Mesothelial cell of epicardium (in vitro differentiated cells): ENCODE measurements at regions not wholly inside any gene's neighbourhood (a gene's known extent, or its start where the extent isn't known, plus 50 kb on each side); places are given as distances from the start of the nearest gene placed in this dataset.

Experiments
- DNase-seq, 2 experiments: peaks; one replicate each; pipeline ENCODE4 v3.0.0; 2021; ENCODE audit warnings: low spot score in 2 of 2; ENCODE audit not compliant: unreplicated experiment in 2 of 2
- H3K27ac Mint-ChIP-seq: 2 replicates; pipeline ENCODE4 v1.8.0; 2021; ENCODE audit warnings: mixed read lengths
- H3K27me3 Mint-ChIP-seq: 2 replicates; pipeline ENCODE4 v1.8.0; 2021; ENCODE audit warnings: low read depth, mixed read lengths
- H3K36me3 Mint-ChIP-seq: 2 replicates; pipeline ENCODE4 v1.8.0; 2021; ENCODE audit warnings: mixed read lengths
- H3K4me1 Mint-ChIP-seq: 2 replicates; pipeline ENCODE4 v1.8.0; 2021; ENCODE audit warnings: mixed read lengths
- H3K4me3 Mint-ChIP-seq: 2 replicates; pipeline ENCODE4 v1.8.0; 2021; ENCODE audit warnings: mild to moderate bottlenecking, moderate library complexity, mixed read lengths
- H3K9me3 Mint-ChIP-seq: 2 replicates; pipeline ENCODE4 v1.8.0; 2021; ENCODE audit warnings: mixed read lengths
- TF ChIP-seq, protein P1 (sequence below): fragments of 200-600 bp; sonication (generic); IDR thresholded peaks from one replicate; pipeline ENCODE4 v1.5.0; 2021; ENCODE audit warnings: antibody characterized with exemption; ENCODE audit not compliant: unreplicated experiment

DNA sequence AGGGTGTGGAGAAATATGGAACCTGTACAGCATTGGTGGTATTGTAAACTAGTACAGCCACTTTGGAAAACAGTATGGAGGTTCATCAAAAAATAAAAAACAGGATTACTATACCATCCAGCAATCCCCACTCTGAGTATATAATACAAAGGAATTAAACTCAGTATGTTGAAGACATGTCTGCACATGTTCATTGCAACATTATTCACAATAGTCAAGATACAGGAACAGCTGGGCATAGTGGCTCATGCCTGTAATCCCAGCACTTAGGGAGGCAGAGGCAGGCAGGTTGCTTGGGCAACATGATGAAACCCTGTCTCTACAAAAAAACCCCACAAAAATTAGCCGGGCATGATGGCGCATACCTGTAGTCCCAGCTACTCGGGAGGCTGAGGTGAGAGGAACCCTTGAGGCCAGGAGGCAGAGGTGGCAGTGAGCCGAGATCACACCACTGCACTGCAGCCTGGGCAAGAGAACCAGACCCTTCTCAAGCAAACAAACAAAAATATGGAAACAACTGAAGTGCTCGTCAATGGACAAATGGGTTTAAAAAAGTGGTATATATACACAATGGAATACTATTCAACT is 63.6 kb downstream of the TMEM174 start:
- Mint-ChIP-seq H3K9me3 (no peaks in the 10 kb centered on the region), H3K4me3 (no peak overlapping the region), H3K27ac (no peak overlapping the region), H3K27me3 (peaks cover 57% of the 10 kb centered on the region), H3K4me1 (peaks cover 8% of the 10 kb centered on the region), H3K36me3 (no peaks in the 10 kb centered on the region)
- TF ChIP-seq, protein P1, sequence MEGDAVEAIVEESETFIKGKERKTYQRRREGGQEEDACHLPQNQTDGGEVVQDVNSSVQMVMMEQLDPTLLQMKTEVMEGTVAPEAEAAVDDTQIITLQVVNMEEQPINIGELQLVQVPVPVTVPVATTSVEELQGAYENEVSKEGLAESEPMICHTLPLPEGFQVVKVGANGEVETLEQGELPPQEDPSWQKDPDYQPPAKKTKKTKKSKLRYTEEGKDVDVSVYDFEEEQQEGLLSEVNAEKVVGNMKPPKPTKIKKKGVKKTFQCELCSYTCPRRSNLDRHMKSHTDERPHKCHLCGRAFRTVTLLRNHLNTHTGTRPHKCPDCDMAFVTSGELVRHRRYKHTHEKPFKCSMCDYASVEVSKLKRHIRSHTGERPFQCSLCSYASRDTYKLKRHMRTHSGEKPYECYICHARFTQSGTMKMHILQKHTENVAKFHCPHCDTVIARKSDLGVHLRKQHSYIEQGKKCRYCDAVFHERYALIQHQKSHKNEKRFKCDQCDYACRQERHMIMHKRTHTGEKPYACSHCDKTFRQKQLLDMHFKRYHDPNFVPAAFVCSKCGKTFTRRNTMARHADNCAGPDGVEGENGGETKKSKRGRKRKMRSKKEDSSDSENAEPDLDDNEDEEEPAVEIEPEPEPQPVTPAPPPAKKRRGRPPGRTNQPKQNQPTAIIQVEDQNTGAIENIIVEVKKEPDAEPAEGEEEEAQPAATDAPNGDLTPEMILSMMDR = no peak
- no peak for DNase-seq

DNA sequence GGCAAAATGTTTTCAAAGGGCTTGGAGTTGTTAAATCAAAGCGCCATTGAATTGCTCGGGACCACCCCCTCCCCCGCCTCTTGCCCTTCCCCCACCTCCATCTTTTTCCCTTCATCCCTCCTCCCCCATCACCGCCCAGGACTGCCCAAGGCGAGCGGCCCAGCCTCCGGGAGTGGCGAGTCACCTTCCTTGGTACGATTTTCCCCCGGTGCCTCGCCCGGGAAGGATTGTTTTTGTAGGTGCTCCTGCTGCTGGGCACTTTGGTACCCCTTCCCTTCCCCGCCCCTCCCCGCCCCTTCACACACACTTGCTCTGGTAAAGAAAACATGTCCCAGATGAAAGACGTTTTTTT is 61.2 kb downstream of the TMEM174 start:
- TF ChIP-seq, protein P1 = no peak
- peaks cover 18% of the 10 kb centered on the region for H3K4me1 Mint-ChIP-seq
- H3K27me3 Mint-ChIP-seq = peaks cover 79% of the 10 kb centered on the region
- no peak for DNase-seq
- no peaks in the 10 kb centered on the region for H3K9me3 Mint-ChIP-seq
- no peak overlapping the region for H3K27ac Mint-ChIP-seq
- H3K36me3 Mint-ChIP-seq = no peaks in the 10 kb centered on the region
- H3K4me3 Mint-ChIP-seq = peak overlapping the region; percentile 66

DNA sequence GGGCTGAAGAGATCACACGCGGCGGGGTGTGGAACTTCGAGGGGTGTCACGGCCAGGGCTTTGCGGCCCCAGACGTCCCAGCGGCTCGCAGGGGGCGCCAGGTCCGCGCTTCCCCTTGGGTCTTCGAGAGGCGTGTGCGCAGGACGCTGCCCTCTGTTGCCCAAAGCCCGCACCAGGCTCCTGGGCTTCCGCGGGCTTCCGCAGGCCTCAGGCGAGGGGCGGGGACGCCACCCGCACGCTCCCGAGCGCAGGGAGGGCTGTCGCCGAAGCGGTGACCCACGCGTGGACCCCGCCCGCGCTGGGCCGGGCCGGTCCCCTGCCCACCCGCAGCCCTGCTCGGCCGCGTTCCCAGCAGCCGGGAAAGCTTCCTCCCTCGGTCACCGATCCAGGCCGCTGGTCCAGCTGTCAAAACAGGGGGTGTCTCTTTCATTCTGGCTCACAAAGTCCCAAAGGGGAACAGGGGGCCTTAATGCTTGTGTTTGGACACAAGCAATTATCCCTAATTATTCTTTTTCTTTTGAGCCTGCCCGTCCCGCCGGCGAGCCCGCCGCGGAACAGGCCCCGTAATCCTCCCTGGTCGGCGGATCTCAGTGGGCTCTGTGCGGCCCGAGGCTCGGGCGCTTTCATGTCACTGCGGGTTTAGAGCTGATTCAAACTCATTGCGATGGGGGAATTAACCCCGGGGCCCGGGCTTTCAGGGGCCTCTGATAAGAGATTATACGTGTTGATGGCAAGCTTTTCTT is 60.6 kb downstream of the TMEM174 start:
- TF ChIP-seq, protein P1 = no peak
- H3K4me1 Mint-ChIP-seq = peaks cover 20% of the 10 kb centered on the region
- H3K4me3 Mint-ChIP-seq = peak overlapping the region; percentile 66
- no peaks in the 10 kb centered on the region for H3K36me3 Mint-ChIP-seq
- no peak overlapping the region for H3K27ac Mint-ChIP-seq
- H3K27me3 Mint-ChIP-seq = peaks cover 81% of the 10 kb centered on the region
- no peaks in the 10 kb centered on the region for H3K9me3 Mint-ChIP-seq
- DNase-seq = peak in 1 of 2 experiments; percentile 55

DNA sequence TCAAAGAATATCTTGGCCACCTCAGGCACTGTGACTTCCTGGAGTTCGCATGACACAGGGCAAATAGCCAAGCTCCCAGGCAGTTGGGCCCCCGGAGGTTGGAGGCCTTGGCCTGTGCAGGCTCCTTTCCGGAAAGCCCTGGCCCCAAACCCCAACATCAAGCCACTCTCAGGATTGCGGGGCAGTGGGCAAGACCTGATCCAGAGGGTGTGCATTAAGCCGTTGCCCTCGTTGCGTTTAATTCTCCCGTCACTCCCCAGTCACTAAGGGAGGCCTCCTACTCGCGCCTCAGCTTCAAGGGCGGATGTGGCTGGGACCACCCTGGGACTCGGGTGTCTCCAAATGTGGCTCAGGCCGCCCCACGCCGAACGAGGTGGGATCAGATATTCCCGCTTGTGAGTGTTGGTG is 60.1 kb downstream of the TMEM174 start:
- Mint-ChIP-seq H3K4me3 (peak overlapping the region; percentile 38), H3K4me1 (peaks cover 22% of the 10 kb centered on the region), H3K27me3 (peaks cover 87% of the 10 kb centered on the region), H3K27ac (no peak overlapping the region), H3K36me3 (no peaks in the 10 kb centered on the region), H3K9me3 (no peaks in the 10 kb centered on the region)
- TF ChIP-seq, protein P1 = no peak
- no peak for DNase-seq

DNA sequence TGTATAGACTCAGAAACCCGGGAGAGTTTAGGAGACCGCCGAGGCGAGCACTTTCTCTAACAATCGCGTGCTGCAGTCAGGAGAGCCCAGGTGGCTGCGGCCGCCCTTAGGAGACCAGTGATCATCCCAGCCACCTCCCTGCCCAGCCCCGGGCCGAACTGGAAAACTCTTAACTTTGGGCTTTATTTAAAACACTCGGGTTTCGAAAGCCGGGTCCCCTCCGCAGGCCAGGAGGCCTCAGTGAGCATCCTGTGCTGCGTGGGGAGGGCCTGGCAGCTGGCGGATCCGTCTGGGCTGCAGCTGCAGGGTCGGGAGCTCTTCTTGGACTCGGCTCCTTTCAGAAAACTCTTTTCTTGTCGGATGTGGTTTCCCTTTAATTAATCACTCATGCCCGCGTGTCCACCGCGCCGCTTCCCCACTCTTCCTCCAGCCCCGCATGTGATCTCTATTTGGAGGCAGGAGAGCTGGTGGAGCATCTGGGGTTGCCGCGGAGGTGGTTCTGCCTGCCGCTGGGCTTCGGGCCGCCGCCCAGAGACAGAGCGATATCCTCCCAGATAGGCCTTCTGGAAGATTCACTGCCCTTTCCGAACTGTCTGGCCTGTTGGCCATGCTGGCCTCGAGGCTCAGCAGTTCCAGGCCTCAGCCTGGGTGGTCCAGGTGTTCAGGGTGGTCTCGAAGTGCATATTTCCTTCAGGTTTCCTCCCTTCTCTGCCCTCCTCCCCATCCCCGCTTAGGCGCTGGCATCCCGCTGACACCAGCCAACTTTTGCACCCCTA is 59.5 kb downstream of the TMEM174 start:
- H3K27me3 Mint-ChIP-seq = peaks cover 84% of the 10 kb centered on the region
- peak overlapping the region; percentile 38 for H3K4me3 Mint-ChIP-seq
- H3K4me1 Mint-ChIP-seq = peaks cover 22% of the 10 kb centered on the region
- H3K36me3 Mint-ChIP-seq = no peaks in the 10 kb centered on the region
- no peaks in the 10 kb centered on the region for H3K9me3 Mint-ChIP-seq
- no peak overlapping the region for H3K27ac Mint-ChIP-seq
- no peak for DNase-seq
- TF ChIP-seq, protein P1 = no peak
